Kidney (tissue), 13 donors: ENCODE measurements at regions not wholly inside any gene's neighbourhood (a gene's known extent, or its start where the extent isn't known, plus 50 kb on each side); places are given as distances from the start of the nearest gene placed in this dataset.

Experiments used
- DNase-seq, 5 donors: peaks; one replicate each; pipeline ENCODE4 v3.0.0-alpha.2; 2013 to 2020
- FAIRE-seq: peaks from 2 replicates; lab custom pipeline; 2012; peaks lifted over from hg19 to GRCh38; lab: Jason Lieb, UNC
- H3K27ac ChIP-seq, 2 donors: one replicate each; pipeline ENCODE4 v1.7.0; 2013; ENCODE audit warnings: low read depth in 2 of 2, low read length in 2 of 2, inconsistent platforms in 1 of 2
- H3K27me3 ChIP-seq: one replicate; pipeline ENCODE4 v1.7.1; 2013; ENCODE audit warnings: low read length, inconsistent platforms; ENCODE audit not compliant: control insufficient read depth, insufficient read depth
- H3K36me3 ChIP-seq, 3 donors: one replicate each; pipeline versions ENCODE4 v1.7.0 to v1.7.1; 2013; ENCODE audit warnings: low read length in 3 of 3, control low read depth in 1 of 3, inconsistent platforms in 1 of 3; ENCODE audit not compliant: insufficient read depth in 3 of 3, control insufficient read depth in 2 of 3
- H3K4me1 ChIP-seq, 3 donors: one replicate each; pipeline versions ENCODE4 v1.7.0 to v1.7.1; 2013; ENCODE audit warnings: low read length in 3 of 3, inconsistent platforms in 1 of 3, low read depth in 1 of 3; ENCODE audit not compliant: control insufficient read depth in 2 of 3, insufficient read depth in 2 of 3
- H3K4me3 ChIP-seq, 3 donors: one replicate each; pipeline versions ENCODE4 v1.7.0 to v1.8.1; 2013; ENCODE audit warnings: low read length in 3 of 3, control low read depth in 1 of 3, inconsistent platforms in 1 of 3
- H3K9ac ChIP-seq, 3 donors: one replicate each; pipeline versions ENCODE4 v1.7.0 to v1.7.1; 2013; ENCODE audit warnings: low read length in 3 of 3, control low read depth in 1 of 3, inconsistent platforms in 1 of 3
- H3K9me3 ChIP-seq, 3 donors: one replicate each; pipeline versions ENCODE4 v1.7.0 to v1.7.1; 2013; ENCODE audit warnings: low read length in 3 of 3, control low read depth in 1 of 3, inconsistent platforms in 1 of 3; ENCODE audit not compliant: control insufficient read depth in 2 of 3, insufficient read depth in 1 of 3
- intact Hi-C: fragments of 100-400 bp; cut with DNase I; formaldehyde crosslinking; loops from one replicate; pipeline ENCODE4 v1.11.1; 2022
- TF ChIP-seq, protein P1 (sequence below): IDR thresholded peaks from 3 replicates; pipeline ENCODE4 v1.5.1; 2012; ENCODE audit warnings: mild to moderate bottlenecking, moderate library complexity, borderline replicate concordance; ENCODE audit not compliant: insufficient read depth; ENCODE audit errors: extremely low read depth
- donor health status: control.
- donor health status: control.
- donor health status: control.
- donor health status: control.
- donor health status: control.
- donor health status: DM: yes; HTN: yes; CAD: no.
- donor health status: Normal renal cell carcinoma (clear cell type).

- Histone ChIP-seq H3K36me3 (no peaks in the 10 kb centered on the region), H3K4me3 (no peak overlapping the region), H3K27ac (peak overlapping the region; percentile 40 to 68), H3K4me1 (peaks cover 5 to 21% (median 6%) of the 10 kb centered on the region in 3 donors), H3K27me3 (no peaks in the 10 kb centered on the region), H3K9me3 (no peaks in the 10 kb centered on the region), H3K9ac (peak overlapping the region in 1 of 3 donors; percentile 31)
- TF ChIP-seq, protein P1, sequence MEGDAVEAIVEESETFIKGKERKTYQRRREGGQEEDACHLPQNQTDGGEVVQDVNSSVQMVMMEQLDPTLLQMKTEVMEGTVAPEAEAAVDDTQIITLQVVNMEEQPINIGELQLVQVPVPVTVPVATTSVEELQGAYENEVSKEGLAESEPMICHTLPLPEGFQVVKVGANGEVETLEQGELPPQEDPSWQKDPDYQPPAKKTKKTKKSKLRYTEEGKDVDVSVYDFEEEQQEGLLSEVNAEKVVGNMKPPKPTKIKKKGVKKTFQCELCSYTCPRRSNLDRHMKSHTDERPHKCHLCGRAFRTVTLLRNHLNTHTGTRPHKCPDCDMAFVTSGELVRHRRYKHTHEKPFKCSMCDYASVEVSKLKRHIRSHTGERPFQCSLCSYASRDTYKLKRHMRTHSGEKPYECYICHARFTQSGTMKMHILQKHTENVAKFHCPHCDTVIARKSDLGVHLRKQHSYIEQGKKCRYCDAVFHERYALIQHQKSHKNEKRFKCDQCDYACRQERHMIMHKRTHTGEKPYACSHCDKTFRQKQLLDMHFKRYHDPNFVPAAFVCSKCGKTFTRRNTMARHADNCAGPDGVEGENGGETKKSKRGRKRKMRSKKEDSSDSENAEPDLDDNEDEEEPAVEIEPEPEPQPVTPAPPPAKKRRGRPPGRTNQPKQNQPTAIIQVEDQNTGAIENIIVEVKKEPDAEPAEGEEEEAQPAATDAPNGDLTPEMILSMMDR: no peak
- intact Hi-C loops: no loop called here
- DNase-seq (no peak), FAIRE-seq (no peak)
Measured at GRCh38 chr14:49951229-49951607, 58.3 kb downstream of the ARF6 start.

DNA sequence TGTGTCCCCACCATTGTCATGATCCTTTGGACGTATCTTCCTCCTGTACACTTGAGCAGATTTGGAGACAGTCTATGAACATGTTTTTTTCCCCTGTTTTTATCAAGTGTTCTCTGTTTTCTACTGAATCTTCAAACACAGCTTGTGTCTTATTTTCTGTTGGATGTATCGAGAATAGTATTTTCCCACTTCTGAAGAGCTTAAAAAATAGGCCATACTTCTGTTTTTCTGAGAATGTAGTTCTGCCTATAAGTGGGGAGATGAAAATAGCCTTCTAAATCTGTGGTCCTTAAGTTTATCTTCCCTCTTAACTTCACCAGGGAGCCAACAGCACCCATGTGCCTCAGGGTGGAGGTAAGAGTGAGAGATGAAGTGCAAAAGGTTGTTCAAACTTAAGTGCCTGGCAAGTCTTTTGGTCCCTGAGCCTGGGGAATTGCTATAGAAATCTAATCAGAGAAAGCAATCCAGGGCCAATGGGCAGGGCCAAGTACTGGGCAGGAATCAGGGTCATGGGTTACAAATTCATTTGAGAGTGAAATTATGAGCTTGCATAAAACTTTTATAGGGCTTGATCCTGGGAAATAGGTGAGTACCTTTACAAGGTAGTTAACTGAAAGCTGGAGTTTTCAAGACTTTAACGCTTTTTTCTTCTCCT is 58.9 kb downstream of the ARF6 start:
- no peak for DNase-seq
- Histone ChIP-seq H3K9me3 (no peaks in the 10 kb centered on the region), H3K27ac (peak overlapping the region; percentile 0 to 68), H3K9ac (no peak overlapping the region), H3K4me1 (peaks cover 2 to 16% (median 3%) of the 10 kb centered on the region in 3 donors), H3K4me3 (no peak overlapping the region), H3K36me3 (no peaks in the 10 kb centered on the region), H3K27me3 (no peaks in the 10 kb centered on the region)
- TF ChIP-seq, protein P1: no peak
- no peak for FAIRE-seq
- intact Hi-C loops: no loop called here

GRCh38 chr14:49953196-49953595 is 60.3 kb downstream of the ARF6 start:
- no peaks in the 10 kb centered on the region for H3K27me3 ChIP-seq
- TF ChIP-seq, protein P1: no peak
- peak overlapping the region in 1 of 2 donors; percentile 41 for H3K27ac ChIP-seq
- no peak overlapping the region for H3K4me3 ChIP-seq
- no peak overlapping the region for H3K9ac ChIP-seq
- intact Hi-C loops: no loop called here
- no peaks in the 10 kb centered on the region for H3K9me3 ChIP-seq
- FAIRE-seq (no peak), DNase-seq (no peak)
- H3K4me1 ChIP-seq: peaks cover 0 to 16% (median 3%) of the 10 kb centered on the region in 3 donors
- H3K36me3 ChIP-seq: no peaks in the 10 kb centered on the region

- no peak for DNase-seq
- no peak for FAIRE-seq
- H3K27ac ChIP-seq: peak overlapping the region in 1 of 2 donors; percentile 41
Measured at GRCh38 chr14:49954171-49954631, 61.3 kb downstream of the ARF6 start.

More at GRCh38 chr14:49954171-49954631, 61.3 kb downstream of the ARF6 start:
- Histone ChIP-seq H3K4me3 (no peak overlapping the region), H3K27me3 (no peaks in the 10 kb centered on the region), H3K9me3 (no peaks in the 10 kb centered on the region), H3K36me3 (no peaks in the 10 kb centered on the region), H3K9ac (no peak overlapping the region), H3K4me1 (peaks cover 0 to 16% (median 3%) of the 10 kb centered on the region in 3 donors)
- intact Hi-C loops: no loop called here
- TF ChIP-seq, protein P1: no peak
